ENCODE measurements at regions not wholly inside any gene's neighbourhood (a gene's known extent, or its start where the extent isn't known, plus 50 kb on each side); places are given as distances from the start of the nearest gene placed in this dataset.

DNA sequence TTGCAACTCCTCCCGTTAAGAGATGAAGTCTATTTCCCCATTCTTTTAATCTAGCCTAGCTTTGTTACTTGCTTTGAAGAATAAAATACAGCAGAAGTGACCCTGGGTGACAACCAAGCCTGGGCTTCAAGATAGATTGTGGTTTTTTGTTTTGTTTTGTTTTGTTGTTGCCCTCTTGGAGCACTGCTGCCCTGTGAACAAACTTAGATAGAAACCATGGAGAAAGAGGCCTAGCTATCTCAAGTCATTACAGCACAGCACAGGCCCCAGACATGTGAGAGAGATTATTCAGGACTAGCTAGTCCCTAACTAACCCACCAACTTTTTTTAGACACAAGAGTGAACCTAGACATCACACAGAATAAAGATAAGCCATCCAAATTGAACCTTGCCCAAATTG is 475.2 kb downstream of the EPHA7 start (continued):
- TF ChIP-seq, protein P1, sequence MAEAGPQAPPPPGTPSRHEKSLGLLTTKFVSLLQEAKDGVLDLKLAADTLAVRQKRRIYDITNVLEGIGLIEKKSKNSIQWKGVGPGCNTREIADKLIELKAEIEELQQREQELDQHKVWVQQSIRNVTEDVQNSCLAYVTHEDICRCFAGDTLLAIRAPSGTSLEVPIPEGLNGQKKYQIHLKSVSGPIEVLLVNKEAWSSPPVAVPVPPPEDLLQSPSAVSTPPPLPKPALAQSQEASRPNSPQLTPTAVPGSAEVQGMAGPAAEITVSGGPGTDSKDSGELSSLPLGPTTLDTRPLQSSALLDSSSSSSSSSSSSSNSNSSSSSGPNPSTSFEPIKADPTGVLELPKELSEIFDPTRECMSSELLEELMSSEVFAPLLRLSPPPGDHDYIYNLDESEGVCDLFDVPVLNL (IDR thresholded peaks at IDR 0.05; ENCODE audit: low read depth, low read length), result no peak
- no peak for TF ChIP-seq ZSCAN29 (IDR thresholded peaks at IDR 0.05)
- no peak for TF ChIP-seq NRF1 (conservative IDR thresholded peaks at IDR 0.05; ENCODE audit: low read depth, low read length)
- no peak for TF ChIP-seq POLR2A (IDR thresholded peaks at IDR 0.05; ENCODE audit: low read depth, low read length)
- no peak for TF ChIP-seq EP300 (IDR thresholded peaks at IDR 0.05; ENCODE audit: borderline replicate concordance in 1 of 2, control insufficient read depth in 1 of 2, low read depth in 2 of 2, low read length in 2 of 2)
- TF ChIP-seq ZNF274 (IDR thresholded peaks at IDR 0.05; ENCODE audit: insufficient read depth, insufficient read length), result no peak

DNA sequence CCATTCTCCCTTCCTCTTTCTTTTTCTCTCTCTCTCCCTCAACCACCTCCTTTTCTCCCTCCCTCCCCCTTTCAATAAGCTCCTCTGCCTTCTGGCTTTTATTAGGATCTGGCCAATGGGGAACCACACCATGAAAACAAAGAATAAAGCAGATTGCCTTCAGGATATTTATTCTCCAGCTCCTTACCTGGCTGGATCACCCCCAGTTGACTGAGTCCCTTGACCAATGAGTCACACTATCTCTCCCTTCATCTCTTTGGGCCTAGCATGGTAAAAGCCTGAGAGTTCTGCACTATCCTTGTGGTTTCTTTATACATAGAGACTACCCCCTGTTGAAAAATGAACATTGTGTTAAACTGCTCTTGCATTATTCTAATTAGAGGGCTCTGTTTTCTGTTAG is 476.8 kb downstream of the EPHA7 start:
- BruUV-seq (replicated peaks), result no TSS peak
- TF ChIP-seq MTA2 (IDR thresholded peaks at IDR 0.05; ENCODE audit: low read depth), result no peak
- TF ChIP-seq EP300 (IDR thresholded peaks at IDR 0.05; ENCODE audit: borderline replicate concordance in 1 of 2, control insufficient read depth in 1 of 2, low read depth in 2 of 2, low read length in 2 of 2), result no peak
- TF ChIP-seq, protein P2, sequence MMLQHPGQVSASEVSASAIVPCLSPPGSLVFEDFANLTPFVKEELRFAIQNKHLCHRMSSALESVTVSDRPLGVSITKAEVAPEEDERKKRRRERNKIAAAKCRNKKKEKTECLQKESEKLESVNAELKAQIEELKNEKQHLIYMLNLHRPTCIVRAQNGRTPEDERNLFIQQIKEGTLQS (IDR thresholded peaks at IDR 0.05; ENCODE audit: borderline replicate concordance, extremely low read depth, low read depth, low read length), result no peak
- no peak for TF ChIP-seq IKZF2 (IDR thresholded peaks at IDR 0.05)
- no peak for TF ChIP-seq POLR2A (IDR thresholded peaks at IDR 0.05; ENCODE audit: low read depth, low read length)
- TF ChIP-seq SUZ12 (IDR thresholded peaks at IDR 0.05; ENCODE audit: unreplicated experiment), result no peak
- no peak for TF ChIP-seq CREB1 (IDR thresholded peaks at IDR 0.05; ENCODE audit: low read depth)
- TF ChIP-seq JUNB (IDR thresholded peaks at IDR 0.05), result no peak
- no peak for TF ChIP-seq EZH2 (IDR thresholded peaks at IDR 0.05; ENCODE audit: borderline replicate concordance, control insufficient read depth, low read depth, low read length)
- no peak for TF ChIP-seq KAT2A (conservative IDR thresholded peaks at IDR 0.05; ENCODE audit: control insufficient read depth, low read depth, low read length)
- no peak for TF ChIP-seq ZBED1 (IDR thresholded peaks at IDR 0.05; ENCODE audit: borderline replicate concordance)
- TF ChIP-seq, protein P3, sequence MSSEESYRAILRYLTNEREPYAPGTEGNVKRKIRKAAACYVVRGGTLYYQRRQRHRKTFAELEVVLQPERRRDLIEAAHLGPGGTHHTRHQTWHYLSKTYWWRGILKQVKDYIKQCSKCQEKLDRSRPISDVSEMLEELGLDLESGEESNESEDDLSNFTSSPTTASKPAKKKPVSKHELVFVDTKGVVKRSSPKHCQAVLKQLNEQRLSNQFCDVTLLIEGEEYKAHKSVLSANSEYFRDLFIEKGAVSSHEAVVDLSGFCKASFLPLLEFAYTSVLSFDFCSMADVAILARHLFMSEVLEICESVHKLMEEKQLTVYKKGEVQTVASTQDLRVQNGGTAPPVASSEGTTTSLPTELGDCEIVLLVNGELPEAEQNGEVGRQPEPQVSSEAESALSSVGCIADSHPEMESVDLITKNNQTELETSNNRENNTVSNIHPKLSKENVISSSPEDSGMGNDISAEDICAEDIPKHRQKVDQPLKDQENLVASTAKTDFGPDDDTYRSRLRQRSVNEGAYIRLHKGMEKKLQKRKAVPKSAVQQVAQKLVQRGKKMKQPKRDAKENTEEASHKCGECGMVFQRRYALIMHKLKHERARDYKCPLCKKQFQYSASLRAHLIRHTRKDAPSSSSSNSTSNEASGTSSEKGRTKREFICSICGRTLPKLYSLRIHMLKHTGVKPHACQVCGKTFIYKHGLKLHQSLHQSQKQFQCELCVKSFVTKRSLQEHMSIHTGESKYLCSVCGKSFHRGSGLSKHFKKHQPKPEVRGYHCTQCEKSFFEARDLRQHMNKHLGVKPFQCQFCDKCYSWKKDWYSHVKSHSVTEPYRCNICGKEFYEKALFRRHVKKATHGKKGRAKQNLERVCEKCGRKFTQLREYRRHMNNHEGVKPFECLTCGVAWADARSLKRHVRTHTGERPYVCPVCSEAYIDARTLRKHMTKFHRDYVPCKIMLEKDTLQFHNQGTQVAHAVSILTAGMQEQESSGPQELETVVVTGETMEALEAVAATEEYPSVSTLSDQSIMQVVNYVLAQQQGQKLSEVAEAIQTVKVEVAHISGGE (CRISPR knock-in tag; IDR thresholded peaks at IDR 0.05), result no peak
- TF ChIP-seq SRF (IDR thresholded peaks at IDR 0.05; ENCODE audit: low read depth in 2 of 2, low read length in 2 of 2), result no peak
- TF ChIP-seq FOS (IDR thresholded peaks at IDR 0.05; ENCODE audit: borderline replicate concordance, extremely low read depth, insufficient read length), result no peak
- TF ChIP-seq PAX8 (IDR thresholded peaks at IDR 0.05), result no peak
- TF ChIP-seq BHLHE40 (IDR thresholded peaks at IDR 0.05; ENCODE audit: borderline replicate concordance in 1 of 2, low read depth in 2 of 2, low read length in 1 of 2), result no peak
- no peak for TF ChIP-seq CBX3 (IDR thresholded peaks at IDR 0.05; ENCODE audit: borderline replicate concordance, low read depth)
- Histone ChIP-seq H3K9ac (ENCODE audit: control insufficient read depth, insufficient read depth, low read length) (no peak overlapping the region), H2AFZ (ENCODE audit: control insufficient read depth, low read depth, low read length) (no peak overlapping the region), H3K79me2 (ENCODE audit: control insufficient read depth, insufficient read depth, low read length) (no peaks in the 10 kb centered on the region), H3K4me2 (ENCODE audit: control insufficient read depth, insufficient read depth) (no peak overlapping the region), H3K27me3 (replicated peaks in 1 of 2; ENCODE audit: control insufficient read depth in 2 of 2, insufficient read depth in 2 of 2, low read length in 1 of 2) (no peaks in the 10 kb centered on the region), H3K9me3 (replicated peaks; ENCODE audit: control insufficient read depth, insufficient read depth, low read length) (no peaks in the 10 kb centered on the region), H4K20me1 (ENCODE audit: control insufficient read depth, insufficient read depth) (no peaks in the 10 kb centered on the region), H3K27ac (ENCODE audit: control insufficient read depth, insufficient read depth) (no peak overlapping the region), H3K4me1 (ENCODE audit: control insufficient read depth, insufficient read depth, low read length) (no peaks in the 10 kb centered on the region), H3K4me3 (no peak overlapping the region), H3K36me3 (ENCODE audit: control insufficient read depth in 2 of 2, insufficient read depth in 2 of 2, low read length in 1 of 2) (no peaks in the 10 kb centered on the region)
- ChIA-PET SMC1A (ENCODE audit: uncharacterized antibody, unreplicated experiment) (interaction anchor here (0.5 kb wide), 1 partner anchor 20 kb away, joined by 3 read pairs; no protein-coding TSS in a partner anchor), POLR2A (no interaction called here), RAD21 (ENCODE audit: unreplicated experiment) (no interaction called here), CTCF (interaction anchor here (0.8 kb wide), 1 partner anchor 105 kb away, joined by 3 read pairs; no protein-coding TSS in a partner anchor)
- ATAC-seq (no peak), FAIRE-seq (no peak), DNase-seq (ENCODE audit: low read depth, low spot score) (no peak)
- intact Hi-C loops (cut with micrococcal nuclease; ENCODE audit: unreplicated experiment) (no loop called here), in situ Hi-C loops (cut with MboI) (no loop called here)

Data from GM12878 (cell line).